Lower leg skin (tissue), 4 donors: ENCODE measurements at regions not wholly inside any gene's neighbourhood (a gene's known extent, or its start where the extent isn't known, plus 50 kb on each side); places are given as distances from the start of the nearest gene placed in this dataset.

Source experiments
- DNase-seq, 2 donors: peaks; one replicate each; pipeline ENCODE4 v3.0.0-alpha.2; 2019; ENCODE audit warnings: low spot score in 2 of 2
- H3K4me3 ChIP-seq: fragments of 200-600 bp; sonication (generic); 2 replicates; pipeline ENCODE4 v1.5.1; 2017; ENCODE audit warnings: mild to moderate bottlenecking, low read depth; ENCODE audit not compliant: poor library complexity, severe bottlenecking
- POLR2A ChIP-seq, 2 donors: fragments of 450-650 bp; IDR thresholded peaks; one replicate each; pipeline ENCODE4 v1.6.1; 2016 to 2017; ENCODE audit warnings: antibody characterized with exemption in 2 of 2, mild to moderate bottlenecking in 1 of 2, moderate library complexity in 1 of 2
- WGBS, 2 donors: methylation state at CpG; one replicate each; pipeline ENCODE4 v1.1.5; 2018; 5-methylcytosine and 5-hydroxymethylcytosine counted together
- intact Hi-C: fragments of 100-400 bp; cut with DNase I; formaldehyde crosslinking; loops from one replicate; pipeline ENCODE4 v1.15.0; 2023; ENCODE audit warnings: low total_unique reads
- TF ChIP-seq, protein P1 (sequence below), 3 donors: fragments of 450-650 bp; IDR thresholded peaks; one replicate each; pipeline ENCODE4 v1.5.1; 2016; ENCODE audit warnings: antibody characterized with exemption in 3 of 3, mild to moderate bottlenecking in 3 of 3, moderate library complexity in 2 of 3

DNA sequence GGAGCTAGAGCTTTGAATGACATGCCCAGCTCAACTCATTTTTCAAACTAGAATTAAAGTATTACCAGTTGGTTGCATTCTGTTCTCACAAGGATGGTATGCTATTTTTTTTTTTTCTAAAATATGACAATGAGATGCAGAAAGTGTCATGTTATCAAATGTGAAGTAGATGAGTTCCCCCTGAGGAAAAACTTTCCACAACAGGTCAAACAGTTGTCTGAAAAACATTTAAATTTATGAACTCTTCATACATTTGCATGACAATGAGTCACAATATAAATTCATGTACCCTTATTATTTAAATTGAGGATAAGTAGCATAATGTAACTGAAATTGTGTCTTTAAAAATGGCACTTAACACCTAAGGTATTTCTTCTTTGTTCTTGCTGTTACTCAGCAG, 1720.5 kb upstream of the NUDT12 start:
- intact Hi-C loops: no loop called here
- DNase-seq: no peak
- H3K4me3 ChIP-seq: no peak overlapping the region
- TF ChIP-seq POLR2A (IDR thresholded peaks at IDR 0.05): no peak
- TF ChIP-seq, protein P1, sequence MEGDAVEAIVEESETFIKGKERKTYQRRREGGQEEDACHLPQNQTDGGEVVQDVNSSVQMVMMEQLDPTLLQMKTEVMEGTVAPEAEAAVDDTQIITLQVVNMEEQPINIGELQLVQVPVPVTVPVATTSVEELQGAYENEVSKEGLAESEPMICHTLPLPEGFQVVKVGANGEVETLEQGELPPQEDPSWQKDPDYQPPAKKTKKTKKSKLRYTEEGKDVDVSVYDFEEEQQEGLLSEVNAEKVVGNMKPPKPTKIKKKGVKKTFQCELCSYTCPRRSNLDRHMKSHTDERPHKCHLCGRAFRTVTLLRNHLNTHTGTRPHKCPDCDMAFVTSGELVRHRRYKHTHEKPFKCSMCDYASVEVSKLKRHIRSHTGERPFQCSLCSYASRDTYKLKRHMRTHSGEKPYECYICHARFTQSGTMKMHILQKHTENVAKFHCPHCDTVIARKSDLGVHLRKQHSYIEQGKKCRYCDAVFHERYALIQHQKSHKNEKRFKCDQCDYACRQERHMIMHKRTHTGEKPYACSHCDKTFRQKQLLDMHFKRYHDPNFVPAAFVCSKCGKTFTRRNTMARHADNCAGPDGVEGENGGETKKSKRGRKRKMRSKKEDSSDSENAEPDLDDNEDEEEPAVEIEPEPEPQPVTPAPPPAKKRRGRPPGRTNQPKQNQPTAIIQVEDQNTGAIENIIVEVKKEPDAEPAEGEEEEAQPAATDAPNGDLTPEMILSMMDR (IDR thresholded peaks at IDR 0.05): no peak

DNA sequence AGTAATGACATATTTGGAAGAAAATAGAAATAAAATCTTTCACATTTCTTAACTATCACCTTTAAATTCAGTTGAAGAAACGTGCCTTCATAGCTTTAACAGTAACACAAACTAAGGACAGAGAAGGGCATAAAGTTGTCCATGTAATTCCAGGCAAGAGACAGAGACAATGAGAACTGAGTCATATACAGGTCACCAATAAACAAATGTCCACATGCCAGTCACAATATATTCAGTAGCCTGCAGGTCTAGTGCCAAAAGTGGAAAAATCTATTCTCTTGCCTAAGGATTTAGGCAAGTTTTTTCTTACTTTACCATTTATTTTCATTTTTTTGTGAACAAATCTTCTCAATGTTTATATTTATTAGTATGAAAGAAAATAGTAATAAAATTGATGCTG, 1711.5 kb upstream of the NUDT12 start:
- intact Hi-C loops: no loop called here
- 75 to 77% methylated on average over 1 of the region's 1 CpG for WGBS, 2 donors

DNA sequence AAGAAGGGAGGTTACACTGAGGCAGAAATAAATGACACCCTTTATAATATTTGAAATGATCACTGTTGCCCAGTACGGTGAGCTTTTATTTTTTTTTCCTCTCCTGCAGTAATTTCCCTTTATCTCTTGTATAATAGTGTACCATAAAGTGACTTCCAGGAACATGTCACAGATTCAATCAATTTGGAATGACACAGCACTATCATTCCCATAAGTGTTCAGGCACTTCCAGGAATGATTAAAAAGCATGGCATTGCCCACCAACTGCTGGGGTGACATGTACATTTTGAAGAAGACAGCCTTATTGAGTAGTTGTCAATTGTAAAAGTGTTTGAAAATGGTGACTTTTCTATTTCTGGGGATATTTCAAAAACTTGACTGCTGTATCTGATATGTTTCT, 1700.9 kb upstream of the NUDT12 start:
- 69 to 80% methylated on average over 1 of the region's 1 CpG for WGBS, 2 donors
- no peak overlapping the region for H3K4me3 ChIP-seq
- intact Hi-C loops: no loop called here
- DNase-seq: no peak
- TF ChIP-seq POLR2A (IDR thresholded peaks at IDR 0.05): no peak
- TF ChIP-seq, protein P1 (IDR thresholded peaks at IDR 0.05): no peak

More for the DNA sequence above, 1711.5 kb upstream of the NUDT12 start:
- TF ChIP-seq POLR2A (IDR thresholded peaks at IDR 0.05): no peak
- TF ChIP-seq, protein P1 (IDR thresholded peaks at IDR 0.05): no peak
- no peak for DNase-seq
- no peak overlapping the region for H3K4me3 ChIP-seq

DNA sequence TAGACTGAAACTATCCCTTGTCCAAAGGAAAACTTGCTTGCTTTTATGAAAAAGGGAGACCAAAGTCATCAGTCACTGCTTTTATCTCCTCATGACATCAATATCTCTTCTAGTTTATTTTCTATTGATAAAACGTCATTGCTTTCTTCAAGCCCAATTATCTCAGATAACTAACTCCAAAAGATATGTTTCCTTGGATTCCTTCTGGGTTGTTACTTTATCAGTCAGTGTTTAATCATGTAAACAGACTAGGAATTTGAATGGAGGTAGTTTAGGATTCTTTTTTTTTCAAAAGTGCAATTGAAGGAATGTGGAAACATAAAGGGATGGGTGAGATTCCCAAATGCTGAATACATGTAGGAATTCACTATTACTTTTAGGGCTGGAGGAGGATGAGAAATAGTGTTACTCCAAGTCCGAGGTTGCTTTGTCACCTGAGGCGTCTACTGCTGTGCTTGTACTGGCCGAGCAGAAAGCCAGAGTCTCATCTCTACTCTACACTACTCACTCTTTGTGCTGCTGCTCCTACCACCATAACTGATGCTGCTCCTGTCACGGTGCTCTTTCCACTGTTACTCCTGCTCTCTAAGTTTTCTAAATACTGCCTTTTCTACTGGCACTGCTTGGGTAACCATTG, 1697.1 kb upstream of the NUDT12 start:
- no peak overlapping the region for H3K4me3 ChIP-seq
- intact Hi-C loops: no loop called here
- DNase-seq: no peak
- 78 to 85% methylated on average over 5 of the region's 5 CpGs for WGBS, 2 donors
- TF ChIP-seq POLR2A (IDR thresholded peaks at IDR 0.05): no peak
- TF ChIP-seq, protein P1 (IDR thresholded peaks at IDR 0.05): no peak

DNA sequence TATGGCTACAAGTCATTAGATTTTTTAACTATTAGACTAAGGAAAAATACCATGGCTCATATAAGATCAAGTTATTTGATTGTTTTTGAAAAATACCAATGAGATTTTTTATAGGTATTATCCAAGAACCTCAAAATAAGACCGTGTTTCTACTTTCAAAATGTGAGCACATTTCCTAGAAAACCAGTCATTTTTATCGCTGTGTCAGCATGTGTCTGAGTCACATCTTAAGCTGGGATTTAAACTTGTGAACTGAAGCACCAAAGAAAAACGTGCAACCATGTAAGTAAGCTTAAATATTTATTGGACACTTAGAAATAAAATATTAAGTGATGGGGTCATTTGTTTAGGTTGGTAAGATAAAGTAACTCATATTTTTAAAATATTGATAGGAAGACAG, 1676.0 kb upstream of the NUDT12 start:
- TF ChIP-seq POLR2A (IDR thresholded peaks at IDR 0.05): no peak
- TF ChIP-seq, protein P1 (IDR thresholded peaks at IDR 0.05): no peak
- no peak for DNase-seq
- no peak overlapping the region for H3K4me3 ChIP-seq
- 64 to 68% methylated on average over 3 of the region's 3 CpGs for WGBS, 2 donors
- intact Hi-C loops: no loop called here

DNA sequence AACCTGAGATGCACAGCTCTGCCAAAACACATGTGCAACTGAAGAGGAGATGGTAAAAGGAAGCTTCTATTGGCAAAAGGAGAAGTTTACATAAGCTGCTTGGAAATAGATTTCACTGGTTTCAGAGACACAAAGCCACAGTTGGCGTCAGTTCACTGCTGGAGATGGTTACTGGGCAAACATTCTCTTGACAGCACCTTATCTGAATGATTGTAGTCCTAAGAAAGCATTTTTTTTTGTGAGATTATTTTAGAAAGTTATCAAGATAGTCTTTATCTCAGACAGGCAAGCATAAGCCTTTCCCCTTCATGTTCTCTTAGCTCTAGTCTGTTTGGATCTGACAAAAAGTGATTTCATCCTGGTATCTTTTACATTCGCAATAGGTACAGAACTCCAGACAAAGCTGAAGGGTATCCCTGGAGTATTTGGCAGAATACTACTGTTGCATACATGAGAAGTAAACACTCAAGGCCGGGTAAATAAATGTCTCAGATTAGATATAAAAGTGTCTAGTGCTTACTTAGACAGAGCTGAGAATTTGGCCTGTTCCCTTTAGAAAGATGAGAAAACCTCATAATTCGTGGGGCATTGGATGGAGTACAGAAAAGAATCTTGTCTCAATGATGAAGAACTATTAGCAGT, 1668.0 kb upstream of the NUDT12 start:
- no peak for DNase-seq
- TF ChIP-seq, protein P1 (IDR thresholded peaks at IDR 0.05): no peak
- no peak for TF ChIP-seq POLR2A (IDR thresholded peaks at IDR 0.05)
- 65 to 72% methylated on average over 4 of the region's 4 CpGs for WGBS, 2 donors
- intact Hi-C loops: no loop called here
- H3K4me3 ChIP-seq: no peak overlapping the region
